ENCODE measurements at regions not wholly inside any gene's neighbourhood (a gene's known extent, or its start where the extent isn't known, plus 50 kb on each side); places are given as distances from the start of the nearest gene placed in this dataset.

DNA sequence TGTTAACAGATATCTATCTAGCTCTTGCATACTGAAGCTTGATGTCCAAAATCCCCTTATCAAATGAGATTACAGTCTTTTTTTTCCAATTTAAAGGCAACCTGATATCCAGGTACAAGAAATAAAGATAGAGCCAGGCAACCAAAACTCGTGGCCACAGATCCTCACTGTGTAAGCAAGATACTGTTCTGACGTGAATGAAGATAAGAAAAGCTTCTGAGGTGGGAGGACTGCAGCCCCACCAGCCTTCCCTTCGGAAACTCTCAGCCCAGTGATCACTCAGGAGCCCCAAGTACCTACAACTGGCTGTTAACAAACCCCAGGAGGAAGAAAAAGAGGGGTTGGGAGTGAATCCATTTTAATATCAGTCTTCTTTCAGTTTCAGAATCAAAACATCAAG is 191.6 kb downstream of the EFNB2 start:
- Mint-ChIP-seq H3K27ac (ENCODE audit: unreplicated experiment) (no peak overlapping the region), H3K36me3 (ENCODE audit: low read depth) (peaks cover 16% of the 10 kb centered on the region)

DNA sequence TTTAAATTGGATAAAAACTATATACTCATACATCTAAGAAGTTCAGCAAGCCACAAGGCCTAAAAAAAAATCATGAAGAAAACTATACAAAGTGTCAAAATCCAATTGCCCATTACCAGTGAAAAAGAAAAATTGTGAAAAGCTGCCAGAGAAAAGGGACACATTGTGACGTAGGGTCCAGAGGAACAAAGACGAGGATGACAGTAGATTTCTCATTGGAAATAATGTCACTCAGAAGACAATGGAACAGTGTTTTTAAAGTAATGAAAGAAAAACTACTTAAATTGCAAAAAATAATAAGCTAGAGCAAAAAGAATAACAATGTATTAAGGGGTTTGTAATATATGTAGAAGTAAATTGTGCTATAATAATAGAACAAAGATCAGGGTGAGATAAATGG is 195.2 kb downstream of the EFNB2 start:
- Mint-ChIP-seq H3K4me1 (ENCODE audit: low read depth) (peaks cover 5% of the 10 kb centered on the region), H3K27ac (ENCODE audit: unreplicated experiment) (no peak overlapping the region), H3K36me3 (ENCODE audit: low read depth) (peaks cover 18% of the 10 kb centered on the region), H3K4me3 (ENCODE audit: unreplicated experiment) (no peak overlapping the region), H3K9me3 (ENCODE audit: low read depth) (peaks cover 36% of the 10 kb centered on the region), H3K27me3 (ENCODE audit: low read depth) (no peaks in the 10 kb centered on the region)
- TF ChIP-seq, protein P1, sequence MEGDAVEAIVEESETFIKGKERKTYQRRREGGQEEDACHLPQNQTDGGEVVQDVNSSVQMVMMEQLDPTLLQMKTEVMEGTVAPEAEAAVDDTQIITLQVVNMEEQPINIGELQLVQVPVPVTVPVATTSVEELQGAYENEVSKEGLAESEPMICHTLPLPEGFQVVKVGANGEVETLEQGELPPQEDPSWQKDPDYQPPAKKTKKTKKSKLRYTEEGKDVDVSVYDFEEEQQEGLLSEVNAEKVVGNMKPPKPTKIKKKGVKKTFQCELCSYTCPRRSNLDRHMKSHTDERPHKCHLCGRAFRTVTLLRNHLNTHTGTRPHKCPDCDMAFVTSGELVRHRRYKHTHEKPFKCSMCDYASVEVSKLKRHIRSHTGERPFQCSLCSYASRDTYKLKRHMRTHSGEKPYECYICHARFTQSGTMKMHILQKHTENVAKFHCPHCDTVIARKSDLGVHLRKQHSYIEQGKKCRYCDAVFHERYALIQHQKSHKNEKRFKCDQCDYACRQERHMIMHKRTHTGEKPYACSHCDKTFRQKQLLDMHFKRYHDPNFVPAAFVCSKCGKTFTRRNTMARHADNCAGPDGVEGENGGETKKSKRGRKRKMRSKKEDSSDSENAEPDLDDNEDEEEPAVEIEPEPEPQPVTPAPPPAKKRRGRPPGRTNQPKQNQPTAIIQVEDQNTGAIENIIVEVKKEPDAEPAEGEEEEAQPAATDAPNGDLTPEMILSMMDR (IDR thresholded peaks at IDR 0.05), result no peak
- DNase-seq (ENCODE audit: low spot score), result no peak

More for the DNA sequence above, 191.6 kb downstream of the EFNB2 start:
- Mint-ChIP-seq H3K27me3 (ENCODE audit: low read depth) (no peaks in the 10 kb centered on the region), H3K9me3 (ENCODE audit: low read depth) (peaks cover 24% of the 10 kb centered on the region), H3K4me1 (ENCODE audit: low read depth) (peaks cover 16% of the 10 kb centered on the region), H3K4me3 (ENCODE audit: unreplicated experiment) (no peak overlapping the region)
- DNase-seq (ENCODE audit: low spot score), result no peak
- TF ChIP-seq, protein P1 (IDR thresholded peaks at IDR 0.05), result no peak

DNA sequence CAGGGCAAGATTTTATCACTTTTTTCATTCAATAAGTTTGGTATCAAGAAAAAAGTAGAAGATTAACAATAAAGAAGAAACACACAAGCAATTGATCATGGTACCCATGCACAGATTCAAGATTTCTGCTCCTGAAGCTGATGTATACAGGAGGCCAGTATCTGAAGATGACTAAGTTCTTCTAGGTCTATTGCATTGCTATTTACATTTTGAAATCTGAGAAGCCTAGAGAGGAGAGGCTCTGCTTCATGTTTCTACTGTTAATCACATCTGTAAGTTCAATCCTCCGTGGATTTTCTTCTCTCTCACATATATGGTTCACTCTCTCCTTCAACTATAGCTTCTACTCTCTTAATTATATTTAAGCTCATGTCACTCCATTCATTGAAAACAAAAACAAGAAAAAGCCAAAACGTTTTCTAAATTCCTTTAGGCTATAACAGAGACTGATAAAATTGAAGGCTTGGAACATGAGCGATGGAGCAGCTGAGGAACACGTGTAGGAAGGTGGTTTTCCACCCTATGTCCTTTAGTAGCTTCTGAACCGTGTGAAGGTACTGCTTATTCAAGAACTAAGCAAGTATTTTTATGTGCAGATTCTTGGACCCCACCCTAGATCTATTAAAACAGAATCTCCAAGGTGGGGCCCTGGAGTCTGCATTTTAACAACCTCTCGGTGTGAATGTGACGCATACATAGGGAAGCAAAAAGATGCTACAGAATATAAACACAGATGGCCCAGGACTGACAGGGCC is 198.2 kb downstream of the EFNB2 start:
- Mint-ChIP-seq H3K4me1 (ENCODE audit: low read depth) (no peaks in the 10 kb centered on the region), H3K9me3 (ENCODE audit: low read depth) (peaks cover 36% of the 10 kb centered on the region), H3K36me3 (ENCODE audit: low read depth) (peaks cover 18% of the 10 kb centered on the region), H3K27ac (ENCODE audit: unreplicated experiment) (no peak overlapping the region), H3K27me3 (ENCODE audit: low read depth) (no peaks in the 10 kb centered on the region), H3K4me3 (ENCODE audit: unreplicated experiment) (no peak overlapping the region)
- DNase-seq (ENCODE audit: low spot score), result no peak
- TF ChIP-seq, protein P1 (IDR thresholded peaks at IDR 0.05), result no peak

DNA sequence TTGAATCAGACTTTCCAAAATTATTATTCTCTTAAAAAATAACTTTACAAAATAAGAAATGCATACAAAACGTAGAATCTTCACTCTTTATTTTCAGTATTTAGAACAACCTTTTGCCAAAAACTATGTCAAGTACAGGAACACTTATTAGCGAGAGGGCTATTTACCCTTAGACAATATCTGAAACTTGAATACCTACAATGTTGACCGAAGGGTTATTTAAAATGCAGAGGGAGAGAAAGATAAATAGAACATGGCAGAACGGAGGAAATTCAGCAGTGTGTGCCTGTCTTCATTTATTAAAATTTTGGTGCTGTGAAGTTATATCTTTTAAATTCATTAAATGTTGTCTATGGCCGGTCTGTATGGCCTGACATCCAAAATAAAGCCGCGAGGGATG is 198.8 kb downstream of the EFNB2 start:
- Mint-ChIP-seq H3K27me3 (ENCODE audit: low read depth) (no peaks in the 10 kb centered on the region), H3K4me1 (ENCODE audit: low read depth) (no peaks in the 10 kb centered on the region), H3K9me3 (ENCODE audit: low read depth) (peaks cover 34% of the 10 kb centered on the region), H3K36me3 (ENCODE audit: low read depth) (peaks cover 18% of the 10 kb centered on the region), H3K27ac (ENCODE audit: unreplicated experiment) (no peak overlapping the region), H3K4me3 (ENCODE audit: unreplicated experiment) (no peak overlapping the region)
- TF ChIP-seq, protein P1 (IDR thresholded peaks at IDR 0.05), result no peak
- no peak for DNase-seq (ENCODE audit: low spot score)

DNA sequence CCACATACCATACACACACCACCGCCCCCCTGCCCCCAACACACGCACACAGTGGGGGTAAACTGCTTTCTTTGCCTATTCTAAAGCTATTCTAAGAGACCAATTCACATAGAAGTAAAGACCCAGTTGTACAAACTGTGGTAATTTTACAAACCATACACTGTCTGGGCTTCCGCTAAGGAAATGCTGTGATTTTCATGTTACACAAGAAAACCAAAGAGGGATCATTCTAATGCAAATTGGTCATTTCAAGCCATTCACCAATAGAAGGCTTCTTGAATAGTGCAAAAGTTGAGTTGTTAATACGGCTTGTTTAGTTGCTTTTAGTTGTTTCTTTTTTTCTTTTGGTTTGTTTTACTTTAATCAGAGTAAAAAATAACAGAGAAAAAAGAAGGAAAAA is 202.8 kb downstream of the EFNB2 start:
- Mint-ChIP-seq H3K27me3 (ENCODE audit: low read depth) (no peaks in the 10 kb centered on the region), H3K9me3 (ENCODE audit: low read depth) (peaks cover 2% of the 10 kb centered on the region), H3K4me3 (ENCODE audit: unreplicated experiment) (no peak overlapping the region), H3K36me3 (ENCODE audit: low read depth) (no peaks in the 10 kb centered on the region), H3K27ac (ENCODE audit: unreplicated experiment) (no peak overlapping the region), H3K4me1 (ENCODE audit: low read depth) (no peaks in the 10 kb centered on the region)
- TF ChIP-seq, protein P1 (IDR thresholded peaks at IDR 0.05), result no peak
- DNase-seq (ENCODE audit: low spot score), result no peak

Measured in chondrocyte (in vitro differentiated cells).